GM21717 (cell line): ENCODE measurements at regions not wholly inside any gene's neighbourhood (a gene's known extent, or its start where the extent isn't known, plus 50 kb on each side); places are given as distances from the start of the nearest gene placed in this dataset.
"Not testable (repeated sequence)": the region's sequence is repeated elsewhere in the genome, so short reads cannot be mapped to it uniquely, and the experiment has no call there.

Experiments
- ATAC-seq: cut with Tn5 transposase; IDR thresholded peaks from one replicate; pipeline ENCODE4 v1.9.1; 2021; ENCODE audit warnings: mild to moderate bottlenecking, moderate library complexity; ENCODE audit not compliant: unreplicated experiment

DNA sequence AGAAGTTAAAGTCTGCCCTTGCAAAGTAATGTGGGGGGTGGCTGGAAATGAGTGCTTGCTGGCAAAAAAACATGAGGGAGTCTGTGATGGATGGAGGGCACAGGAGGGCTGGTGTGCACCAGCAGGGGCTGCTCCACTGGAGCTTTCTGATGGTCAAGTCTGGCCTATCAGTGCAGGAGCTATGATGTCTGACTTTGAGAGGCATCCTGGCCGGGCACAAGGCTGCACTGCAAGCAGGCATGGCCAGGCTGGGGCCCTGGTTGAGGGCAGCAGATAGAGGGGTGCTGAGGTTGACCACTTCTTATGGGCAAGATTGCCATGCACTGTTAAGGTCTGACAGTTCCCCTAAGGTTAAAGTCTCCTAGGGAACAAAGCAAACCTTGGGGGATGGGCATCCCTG, 1140.2 kb downstream of the FAM133A start:
- no peak for ATAC-seq

DNA sequence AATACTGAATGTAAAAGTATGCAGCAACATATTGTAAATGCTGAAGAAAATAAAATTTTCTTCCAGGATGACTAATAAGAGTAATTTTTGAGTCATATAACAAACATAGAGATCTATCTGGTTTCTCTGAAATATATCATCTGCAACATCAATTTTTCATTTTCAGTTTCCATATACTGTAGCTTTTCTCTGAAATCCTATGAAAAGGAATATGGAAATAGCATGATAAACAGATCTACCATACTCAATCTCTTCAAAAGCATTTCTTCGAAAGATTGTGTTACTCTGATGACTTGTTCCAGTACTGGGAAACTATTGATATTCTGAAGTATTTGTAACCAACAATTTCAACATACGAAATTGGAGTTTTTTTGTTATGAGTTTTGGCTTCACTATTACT, 1156.7 kb downstream of the FAM133A start:
- ATAC-seq: peak; percentile 90

GRCh38 chrX:94831364-94831763, 1157.4 kb downstream of the FAM133A start:
- no peak for ATAC-seq

DNA sequence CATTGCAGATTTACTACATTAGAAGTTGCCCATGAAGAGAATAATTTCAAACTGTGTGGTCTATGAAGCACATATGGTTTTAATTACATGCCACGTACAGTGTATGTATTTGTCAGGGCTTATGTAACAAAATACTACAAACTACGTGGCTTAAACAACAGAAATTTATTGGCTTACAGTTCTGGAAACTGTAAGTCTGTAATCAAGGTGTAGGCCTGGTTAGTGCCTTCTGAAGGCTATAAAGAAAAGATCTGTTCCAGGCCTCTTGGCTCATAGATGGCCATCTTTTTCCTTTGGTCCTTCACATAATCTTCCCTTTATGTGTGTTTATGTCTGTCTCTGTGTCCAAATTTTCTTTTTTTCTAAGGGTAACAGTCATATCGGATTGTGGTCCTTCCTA, 1160.2 kb downstream of the FAM133A start:
- no peak for ATAC-seq

GRCh38 chrX:94850811-94851210, 1176.8 kb downstream of the FAM133A start:
- ATAC-seq: no peak

- ATAC-seq: no peak
Observed at GRCh38 chrX:94854251-94854650, 1180.2 kb downstream of the FAM133A start.

- ATAC-seq: not testable (repeated sequence)
Observed at GRCh38 chrX:94862470-94862869, 1188.5 kb downstream of the FAM133A start.

GRCh38 chrX:94871640-94872039, 1197.6 kb downstream of the FAM133A start:
- no peak for ATAC-seq

DNA sequence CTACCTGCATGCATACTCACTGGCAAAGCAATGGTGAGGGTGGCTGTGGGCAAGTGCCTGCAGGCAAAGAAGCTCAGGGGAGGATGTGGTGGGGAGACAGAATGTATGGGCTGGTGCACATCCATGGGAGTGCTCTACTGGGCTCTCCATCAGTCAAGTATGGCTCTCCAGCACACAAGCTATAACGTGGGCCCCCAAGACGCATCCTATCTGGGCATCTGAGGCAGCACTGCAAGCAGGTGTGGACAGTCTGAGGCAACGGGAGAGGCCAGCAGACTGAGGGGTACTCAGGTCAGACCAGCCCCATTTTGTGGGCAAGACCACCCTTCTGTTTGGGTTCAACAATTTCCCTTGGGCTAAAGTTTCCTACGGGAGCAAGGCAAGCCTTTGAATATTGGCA, 1227.8 kb downstream of the FAM133A start:
- no peak for ATAC-seq

DNA sequence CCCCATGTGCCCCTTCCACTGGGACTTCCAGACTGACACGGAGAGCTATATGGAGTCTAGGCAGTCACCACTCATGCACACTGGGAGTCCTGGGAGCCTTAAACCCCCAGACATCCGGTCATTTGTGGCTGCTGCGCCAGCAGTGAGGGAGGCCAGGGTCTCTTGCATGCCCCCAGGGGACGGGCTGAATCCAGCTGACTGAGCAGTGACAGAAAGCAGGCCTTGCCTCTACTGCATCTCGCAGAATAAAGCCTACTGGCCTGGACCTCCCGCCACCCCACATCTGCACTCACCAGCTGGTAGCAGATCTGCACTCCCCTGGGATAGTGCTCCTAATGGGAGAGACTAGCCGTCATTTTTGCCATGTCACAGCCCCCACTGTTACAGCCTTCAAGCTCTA, 1234.2 kb downstream of the FAM133A start:
- ATAC-seq: no peak

GRCh38 chrX:94908648-94909047, 1234.6 kb downstream of the FAM133A start:
- ATAC-seq: no peak

GRCh38 chrX:94914235-94914634, 1240.2 kb downstream of the FAM133A start:
- ATAC-seq: no peak

DNA sequence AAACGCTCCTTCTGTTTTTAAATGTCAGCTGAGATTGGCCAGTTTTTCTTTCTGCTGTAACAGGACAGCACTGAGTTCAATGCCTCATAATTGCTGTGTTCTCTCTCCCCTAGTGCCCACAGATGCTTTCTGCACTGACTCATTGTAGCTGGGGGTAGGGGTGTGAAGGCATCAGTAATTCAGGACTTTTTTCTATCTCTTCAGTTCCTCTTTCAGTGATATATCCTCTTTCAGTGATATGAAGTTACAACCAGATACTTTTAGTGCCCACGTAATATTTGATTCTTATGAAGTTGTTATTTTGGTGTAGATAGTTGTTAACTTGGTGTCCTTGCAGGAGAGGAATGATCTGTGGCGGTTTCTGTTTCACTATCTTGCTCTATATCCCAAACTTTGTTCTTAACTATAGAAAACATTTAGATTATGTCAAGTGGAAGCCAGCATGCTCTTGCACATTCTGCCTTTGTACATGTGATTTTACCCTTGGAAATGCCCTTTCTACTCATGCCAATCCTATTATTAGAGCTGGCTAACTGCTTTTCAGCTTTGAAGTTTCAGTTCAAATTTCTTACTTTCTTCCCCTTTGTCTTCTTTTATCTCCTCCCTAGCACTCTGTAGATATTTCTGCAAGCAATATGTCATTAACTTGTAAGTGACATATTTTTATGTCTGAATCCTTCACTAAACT, 1258.4 kb downstream of the FAM133A start:
- peak; percentile 94 for ATAC-seq

DNA sequence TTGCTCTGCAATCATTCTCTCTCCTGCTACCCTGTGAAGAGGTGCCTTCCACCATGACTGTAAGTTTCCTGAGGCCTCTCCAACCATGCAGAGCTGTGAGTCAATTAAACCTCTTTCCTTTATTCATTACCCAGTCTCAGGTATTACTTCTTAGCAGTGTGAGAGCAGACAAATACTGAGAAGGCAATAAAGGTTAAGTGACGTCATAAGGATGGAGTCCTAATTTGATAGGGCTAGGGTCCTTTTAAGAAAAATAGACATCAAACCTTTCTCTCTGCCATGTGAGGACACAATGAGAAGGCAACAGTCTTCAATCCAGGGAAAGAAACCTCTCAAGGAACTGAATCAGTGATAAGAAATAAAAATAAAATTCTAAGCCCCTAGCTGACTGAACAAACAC, 1262.7 kb downstream of the FAM133A start:
- no peak for ATAC-seq

GRCh38 chrX:94937491-94937890, 1263.5 kb downstream of the FAM133A start:
- ATAC-seq: no peak

DNA sequence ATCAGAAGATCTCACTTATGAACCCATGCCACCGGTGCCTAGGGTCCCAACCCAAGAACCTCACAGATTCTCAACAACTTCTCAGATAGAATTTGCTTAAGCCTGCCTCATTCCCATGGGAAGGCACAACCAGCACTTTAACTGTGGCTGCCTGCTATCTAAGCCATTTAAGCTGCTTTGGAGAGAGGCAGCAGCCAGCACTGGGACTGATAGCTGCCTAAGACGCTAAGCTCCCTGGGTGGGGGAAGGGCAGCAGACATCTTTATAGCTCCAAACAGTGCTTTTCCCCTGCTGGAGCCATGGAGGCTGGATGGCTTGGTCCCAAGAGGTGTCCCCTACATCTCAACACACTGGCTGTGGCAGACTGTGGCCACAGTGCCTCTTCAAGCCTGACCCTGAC, 1268.6 kb downstream of the FAM133A start:
- no peak for ATAC-seq

DNA sequence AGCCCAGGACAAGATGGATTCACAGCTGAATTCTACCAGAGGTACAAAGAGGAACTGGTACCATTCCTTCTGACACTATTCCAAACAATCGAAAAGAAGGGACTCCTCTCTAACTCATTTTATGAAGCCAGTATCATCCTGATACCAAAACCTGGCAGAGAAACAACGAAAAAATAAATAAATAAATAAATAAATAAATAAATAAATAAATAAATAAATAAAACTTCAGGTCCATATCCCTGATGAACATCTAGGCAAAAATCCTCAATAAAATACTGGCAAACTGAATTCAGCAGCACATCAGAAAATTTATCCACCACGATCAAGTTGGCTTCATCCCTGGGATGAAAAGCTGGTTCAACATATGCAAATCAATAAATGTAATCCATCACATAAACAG, 1272.1 kb downstream of the FAM133A start:
- not testable (repeated sequence) for ATAC-seq

- no peak for ATAC-seq
Observed at GRCh38 chrX:94961730-94962129, 1287.7 kb downstream of the FAM133A start.

- no peak for ATAC-seq
Observed at GRCh38 chrX:94977562-94977961, 1303.6 kb downstream of the FAM133A start.

DNA sequence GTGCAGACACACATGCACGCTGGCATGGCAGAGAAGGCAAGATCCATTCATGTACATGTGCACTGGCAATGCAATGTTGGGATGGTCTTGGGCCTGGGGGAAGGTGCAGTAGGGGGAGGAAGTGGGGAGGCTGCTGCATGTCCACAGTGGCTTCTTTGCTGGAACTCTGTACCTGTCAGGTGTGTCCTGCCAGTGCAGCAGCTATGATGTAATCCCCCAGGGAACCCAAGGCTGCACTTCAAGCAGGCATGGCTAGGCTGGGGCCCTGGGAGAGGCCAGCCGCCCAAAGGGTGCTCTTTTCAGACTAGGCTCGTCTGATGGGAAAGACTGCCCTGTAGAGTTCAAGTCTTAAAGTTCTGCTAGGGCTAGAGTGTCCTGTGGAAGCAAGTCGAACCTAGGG, 1304.0 kb downstream of the FAM133A start:
- no peak for ATAC-seq
